Activated T-cell treated with anti-CD3 and anti-CD28 coated beads for 4 hours (primary cell): ENCODE measurements at regions not wholly inside any gene's neighbourhood (a gene's known extent, or its start where the extent isn't known, plus 50 kb on each side); places are given as distances from the start of the nearest gene placed in this dataset.
"Not testable (repeated sequence)": the region's sequence is repeated elsewhere in the genome, so short reads cannot be mapped to it uniquely, and the experiment has no call there.

Source experiments
- DNase-seq: peaks from one replicate; pipeline ENCODE4 v3.0.0-alpha.2; 2020

DNA sequence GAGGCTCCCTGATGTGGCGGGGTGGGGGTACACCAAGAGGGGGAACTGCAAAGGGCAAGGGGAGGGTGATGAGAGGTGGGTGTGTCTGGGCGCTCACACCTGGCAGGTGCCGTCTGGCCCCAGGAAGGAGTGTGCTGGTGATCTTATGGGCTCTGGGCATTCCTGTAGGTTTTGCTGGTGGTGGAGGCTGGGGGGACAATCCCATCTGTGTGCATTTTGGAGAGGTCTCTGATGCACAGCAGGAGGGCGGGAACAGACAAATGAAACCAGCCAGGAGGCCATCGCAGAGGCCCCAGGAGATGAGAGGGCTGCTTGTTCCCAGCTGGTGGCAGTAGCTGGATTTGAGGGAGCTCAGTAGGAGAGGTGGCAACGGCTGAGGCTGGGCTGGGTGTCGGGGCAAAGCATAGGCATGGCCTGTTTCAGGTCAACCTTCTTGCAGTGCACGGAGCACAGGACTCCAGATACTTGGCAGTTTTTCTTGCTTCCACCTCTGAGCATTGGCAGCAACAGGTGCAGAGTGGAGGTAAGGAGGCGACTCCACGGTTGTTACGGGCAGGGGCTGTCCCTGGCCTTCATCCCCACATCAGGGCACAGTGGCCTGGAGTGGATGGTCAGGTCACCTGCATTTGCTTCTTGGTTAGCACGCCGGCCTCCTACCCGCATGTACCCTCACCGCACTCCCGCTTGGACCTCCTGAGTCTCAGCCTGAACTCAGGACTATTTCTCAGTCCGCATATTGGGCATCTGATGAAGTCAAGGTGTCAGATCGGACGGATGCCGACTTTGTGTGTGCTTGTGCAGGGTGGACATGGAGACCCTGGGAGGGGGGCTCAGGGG, 194.2 kb upstream of the HDAC4 start:
- no peak for DNase-seq

- no peak for DNase-seq
These were observed 193.4 kb upstream of the HDAC4 start for GRCh38 chr2:239594019-239594771.

GRCh38 chr2:239593455-239593854, 192.6 kb upstream of the HDAC4 start:
- no peak for DNase-seq

DNA sequence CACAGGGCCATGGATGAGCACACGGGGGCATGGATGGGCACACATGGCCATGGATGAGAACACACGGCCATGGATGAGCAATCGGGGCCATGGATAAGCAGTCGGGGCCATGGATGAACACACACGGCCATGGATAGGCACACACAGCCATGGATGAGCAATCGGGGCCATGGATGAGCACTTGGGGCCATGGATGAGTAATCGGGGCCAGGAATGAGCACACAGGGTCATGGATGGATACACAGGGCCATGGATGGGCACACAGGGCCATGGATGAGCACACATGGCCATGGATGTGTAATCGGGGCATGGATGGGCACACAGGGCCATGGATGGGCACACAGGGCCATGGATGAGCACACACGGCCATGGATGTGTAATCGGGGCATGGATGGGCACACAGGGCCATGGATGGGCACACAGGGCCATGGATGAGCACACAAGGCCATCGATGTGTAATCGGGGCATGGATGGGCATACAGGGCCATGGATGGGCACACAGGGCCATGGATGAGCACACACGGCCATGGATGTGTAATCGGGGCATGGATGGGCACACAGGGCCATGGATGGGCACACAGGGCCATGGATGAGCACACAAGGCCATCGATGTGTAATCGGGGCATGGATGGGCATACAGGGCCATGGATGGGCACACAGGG, 191.9 kb upstream of the HDAC4 start:
- DNase-seq = not testable (repeated sequence)

GRCh38 chr2:239590995-239591915, 190.4 kb upstream of the HDAC4 start:
- no peak for DNase-seq

DNA sequence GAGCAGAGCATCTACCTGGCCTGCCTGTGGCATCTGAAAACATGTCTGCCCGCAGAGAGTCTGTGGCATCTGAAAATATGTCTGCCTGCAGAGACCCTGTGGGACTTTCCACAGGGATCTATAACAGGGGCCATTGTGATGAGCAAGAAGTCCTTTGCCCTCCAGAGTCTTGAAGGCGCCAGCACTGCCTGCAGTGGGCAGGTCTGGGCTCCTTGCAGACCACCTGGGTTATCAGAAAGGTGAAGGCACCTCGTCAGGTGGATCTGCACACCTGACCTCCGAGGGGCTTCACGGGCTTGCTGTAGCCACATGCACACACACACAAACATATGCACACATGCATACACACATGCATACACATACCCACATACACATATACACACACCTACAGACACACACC, 189.5 kb upstream of the HDAC4 start:
- no peak for DNase-seq

- DNase-seq = no peak
These were observed 189.0 kb upstream of the HDAC4 start for GRCh38 chr2:239589833-239590232.

DNA sequence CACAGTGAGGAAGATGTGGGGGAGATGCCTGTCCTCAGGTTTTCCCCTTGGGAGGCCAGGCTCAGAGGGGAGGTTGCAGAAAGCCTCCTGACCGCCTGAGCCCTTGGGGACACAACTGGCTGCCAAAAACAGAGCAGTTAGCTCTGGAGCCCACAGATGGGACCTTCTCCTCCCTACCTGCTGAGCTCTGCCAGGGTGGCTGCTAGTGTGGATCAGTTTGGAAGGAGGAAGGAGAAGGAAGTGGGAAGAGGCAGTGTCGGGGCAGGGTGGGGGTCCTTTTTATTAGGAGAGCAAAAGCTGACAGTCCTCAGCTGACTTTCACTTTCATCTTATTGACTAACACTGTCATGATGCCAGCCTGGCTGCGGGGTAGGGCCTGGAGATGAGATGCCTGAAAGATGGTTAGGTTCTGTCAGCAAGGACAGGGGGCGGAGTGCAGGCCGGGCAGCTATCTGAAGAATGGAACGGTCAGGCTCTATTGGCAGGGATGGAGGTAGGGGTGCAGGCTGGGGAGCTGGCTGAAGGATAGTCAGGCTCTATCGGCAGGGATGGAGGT, 188.5 kb upstream of the HDAC4 start:
- DNase-seq = no peak

DNA sequence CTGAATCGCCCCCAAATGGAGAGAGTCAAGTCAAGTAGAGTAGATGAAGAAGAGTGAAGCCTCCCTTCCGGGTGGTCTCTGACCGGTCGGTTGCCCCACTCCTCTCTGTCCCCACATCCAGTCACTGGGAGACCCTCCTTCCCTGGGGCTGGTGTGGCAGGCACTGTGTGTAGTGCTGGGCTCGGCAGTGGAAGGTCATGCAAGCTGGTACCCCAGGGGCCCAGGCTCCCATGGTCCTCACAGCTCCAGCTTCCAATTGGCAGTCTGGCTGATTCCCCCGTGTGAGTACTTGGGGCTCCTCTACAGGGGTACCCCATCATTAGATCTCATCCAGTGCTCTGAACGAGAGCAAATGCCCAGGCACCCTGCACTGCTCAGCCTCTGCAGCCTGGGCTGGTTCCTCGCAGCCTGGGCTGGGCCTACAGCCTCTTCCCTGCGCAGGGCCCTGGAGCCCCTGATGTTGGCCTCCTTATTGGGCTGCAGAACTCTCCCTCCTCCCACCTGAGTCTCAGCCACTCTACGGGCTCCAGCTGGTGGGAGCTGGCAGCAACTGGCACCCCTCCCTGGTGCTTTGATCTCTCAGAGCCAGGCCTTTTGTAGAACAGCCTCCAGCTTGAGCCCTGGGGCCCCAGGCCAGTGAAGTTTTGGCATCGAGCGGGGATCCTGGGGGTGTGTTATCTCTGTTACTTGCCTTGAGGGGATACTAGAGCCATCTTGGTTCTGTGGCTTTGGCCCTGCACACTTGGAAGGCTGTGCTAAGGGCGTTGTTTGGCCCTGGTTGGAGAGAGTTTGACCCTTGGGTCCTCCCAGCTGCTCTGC, 187.8 kb upstream of the HDAC4 start:
- no peak for DNase-seq

GRCh38 chr2:239587841-239588240, 187.0 kb upstream of the HDAC4 start:
- no peak for DNase-seq

DNA sequence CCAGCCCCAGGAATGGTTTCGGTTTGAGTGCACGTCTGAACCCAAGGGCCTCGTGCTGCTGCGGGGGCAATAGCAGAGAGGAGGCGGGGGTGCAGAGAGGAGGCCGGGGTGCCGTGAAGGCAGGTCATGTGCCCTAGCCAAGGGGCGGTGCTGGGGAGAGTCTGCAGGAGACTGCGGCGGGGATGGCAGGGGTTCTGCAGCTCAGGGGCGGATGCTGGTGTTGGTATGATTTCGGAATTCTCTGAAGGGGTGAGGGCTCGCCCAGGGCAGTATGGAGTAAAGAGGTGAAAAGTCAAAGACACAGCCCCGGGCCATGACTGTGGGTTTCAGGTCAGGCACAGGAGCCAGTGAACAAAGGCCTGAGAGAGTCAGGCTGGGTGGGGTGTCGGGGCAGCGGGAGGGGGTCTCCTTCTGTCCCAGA, 186.5 kb upstream of the HDAC4 start:
- no peak for DNase-seq

DNA sequence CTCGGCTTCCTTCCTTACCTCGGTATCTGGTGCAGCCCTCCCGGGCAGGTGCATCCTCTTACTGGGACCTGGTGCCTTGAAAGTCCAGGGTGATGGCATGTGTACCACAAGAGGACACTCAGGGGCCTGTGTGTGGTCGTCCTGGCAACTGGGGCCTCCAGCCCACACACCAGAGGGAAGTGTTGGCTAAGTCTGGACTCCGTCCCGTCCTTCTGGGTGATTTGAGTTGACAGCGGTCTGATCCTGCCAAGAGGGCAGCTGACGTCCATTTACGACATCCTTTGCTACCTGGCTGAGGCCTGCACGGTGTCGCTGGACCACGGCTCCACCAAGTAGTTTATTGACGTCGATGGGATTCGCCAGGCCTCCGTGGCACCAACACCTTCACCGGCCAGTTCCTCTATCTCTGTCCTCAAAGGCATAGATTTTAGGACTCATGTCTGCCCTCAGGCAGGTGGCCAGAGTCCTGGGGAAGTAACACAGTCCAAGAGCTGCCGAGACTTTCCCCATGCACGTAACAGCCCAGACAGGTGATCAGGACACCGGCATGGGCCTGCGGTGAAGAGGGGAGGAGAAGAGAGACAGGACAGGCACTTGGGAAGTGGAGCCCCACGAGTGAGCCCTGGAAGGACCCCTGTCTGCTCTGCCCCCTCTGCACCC, 186.0 kb upstream of the HDAC4 start:
- DNase-seq = no peak

GRCh38 chr2:239585422-239585821, 184.6 kb upstream of the HDAC4 start:
- DNase-seq = no peak

DNA sequence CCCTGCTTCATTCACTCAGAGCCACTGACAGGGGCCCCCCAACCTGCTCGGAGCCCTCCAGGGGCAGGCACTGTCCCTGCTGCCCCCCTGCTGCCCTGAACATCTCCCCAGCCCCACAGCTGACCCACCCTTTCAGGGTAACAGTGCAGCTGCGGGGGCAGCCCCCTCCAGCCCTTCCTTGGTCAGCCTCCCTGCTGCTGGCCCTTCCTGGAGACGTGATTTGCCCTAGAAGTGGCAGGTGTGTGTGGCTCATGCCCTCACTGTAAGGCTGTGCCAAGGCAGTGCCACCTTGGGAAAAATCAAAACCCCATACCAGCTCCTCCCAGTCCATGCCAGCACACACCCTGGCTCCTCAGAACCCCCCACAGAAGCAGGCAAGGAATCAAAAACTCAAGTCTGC, 184.2 kb upstream of the HDAC4 start:
- no peak for DNase-seq

DNA sequence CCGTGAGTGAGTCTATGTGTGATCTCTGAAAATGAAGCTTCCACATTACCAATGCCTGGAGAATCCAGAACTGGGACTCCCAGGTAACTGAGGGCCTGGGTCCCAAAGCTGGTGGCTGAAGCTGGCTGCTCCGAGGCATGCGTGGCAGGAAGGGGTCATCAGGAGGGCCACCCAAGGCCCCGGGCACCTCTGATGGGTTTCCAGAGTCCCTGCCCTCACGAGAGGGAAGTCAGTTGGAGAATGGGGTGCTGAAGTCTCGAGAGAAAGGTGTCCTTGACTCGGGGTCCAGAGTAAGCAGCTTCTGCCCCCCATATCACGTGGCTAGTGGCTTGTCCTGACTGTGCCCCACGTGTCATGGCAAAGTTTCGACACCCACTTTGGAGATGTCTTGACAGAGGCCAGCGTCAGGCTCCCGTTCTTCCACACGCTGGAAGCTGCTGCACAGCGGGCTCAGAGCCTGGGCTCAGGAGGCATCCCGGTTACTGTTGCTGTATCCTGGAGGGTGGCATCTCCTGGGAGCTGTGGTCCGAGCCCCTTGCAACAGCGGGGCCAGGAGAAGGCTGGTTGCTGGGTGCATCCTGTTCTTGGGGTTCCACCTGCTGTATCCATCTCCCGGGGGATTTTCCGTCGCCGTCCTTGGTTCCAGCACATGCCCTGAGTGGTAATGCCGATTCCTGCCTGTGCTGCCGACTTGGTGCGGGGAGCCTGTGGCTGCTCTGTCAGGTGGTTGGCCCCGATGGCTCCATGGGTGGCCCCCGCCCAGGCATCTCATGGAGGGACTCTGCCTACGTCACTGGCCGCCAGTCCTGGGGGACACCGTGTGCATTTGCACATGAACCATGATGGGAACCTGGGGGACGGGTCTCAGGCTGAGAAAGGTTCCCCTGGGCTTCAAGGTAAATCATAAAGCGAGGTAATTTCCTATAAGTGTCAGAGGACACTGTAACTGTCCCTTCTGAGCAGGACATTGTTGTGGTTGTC, 183.3 kb upstream of the HDAC4 start:
- DNase-seq = no peak

GRCh38 chr2:239583171-239583878, 182.5 kb upstream of the HDAC4 start:
- DNase-seq = no peak

DNA sequence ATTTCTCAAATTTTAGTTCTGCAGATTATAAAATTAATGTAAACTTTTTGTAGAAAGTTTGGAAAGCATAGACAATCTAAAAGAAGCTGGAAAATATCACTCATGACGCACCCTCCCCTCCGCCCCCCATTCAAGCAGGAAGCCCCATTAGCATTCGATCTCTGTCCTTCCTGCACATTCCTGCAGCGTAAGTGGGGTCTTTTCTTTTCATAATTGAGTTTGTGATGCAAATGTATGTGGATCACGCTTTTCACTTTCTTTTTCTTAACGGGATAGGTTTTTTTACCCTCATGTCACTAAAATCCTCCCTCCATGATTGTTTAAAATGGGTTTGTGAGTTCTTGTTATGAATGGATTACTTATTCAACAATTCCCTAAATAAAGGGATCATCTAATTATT, 181.7 kb upstream of the HDAC4 start:
- DNase-seq = no peak

- DNase-seq = no peak
These were observed 180.6 kb upstream of the HDAC4 start for GRCh38 chr2:239581352-239581901.

DNA sequence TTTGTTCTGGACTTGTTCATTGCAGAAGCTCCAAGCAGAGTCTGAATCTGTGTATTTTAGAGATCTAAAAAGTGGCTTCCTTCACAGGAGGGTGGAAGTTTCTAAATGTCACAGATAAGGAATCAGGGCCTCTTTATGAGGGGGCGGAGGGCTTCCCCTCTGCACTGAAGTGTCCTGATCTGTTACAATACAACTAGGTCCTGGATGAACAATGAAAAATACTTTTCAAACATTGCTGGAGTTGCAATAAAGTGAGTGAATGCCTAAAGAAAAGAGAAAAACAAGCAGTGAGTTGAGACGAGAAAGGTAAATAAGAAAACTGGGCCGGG, 179.3 kb upstream of the HDAC4 start:
- no peak for DNase-seq
